Activated naive CD8-positive, alpha-beta T cell (primary cell): ENCODE measurements at regions not wholly inside any gene's neighbourhood (a gene's known extent, or its start where the extent isn't known, plus 50 kb on each side); places are given as distances from the start of the nearest gene placed in this dataset.
"Not testable (repeated sequence)": the region's sequence is repeated elsewhere in the genome, so short reads cannot be mapped to it uniquely, and the experiment has no call there.

Experiments used
- H3K27ac Mint-ChIP-seq: one replicate; pipeline ENCODE4 v1.8.0; 2021; ENCODE audit warnings: mixed read lengths
- H3K27me3 Mint-ChIP-seq: one replicate; pipeline ENCODE4 v1.8.0; 2021; ENCODE audit warnings: mixed read lengths
- H3K36me3 Mint-ChIP-seq: one replicate; pipeline ENCODE4 v1.8.0; 2021; ENCODE audit warnings: mixed read lengths
- H3K4me1 Mint-ChIP-seq: one replicate; pipeline ENCODE4 v1.8.0; 2021; ENCODE audit warnings: low read depth, mixed read lengths
- H3K4me3 Mint-ChIP-seq: one replicate; pipeline ENCODE4 v1.8.0; 2021; ENCODE audit warnings: mild to moderate bottlenecking, mixed read lengths
- H3K9me3 Mint-ChIP-seq: one replicate; pipeline ENCODE4 v1.8.0; 2021; ENCODE audit warnings: low read depth, mixed read lengths

DNA sequence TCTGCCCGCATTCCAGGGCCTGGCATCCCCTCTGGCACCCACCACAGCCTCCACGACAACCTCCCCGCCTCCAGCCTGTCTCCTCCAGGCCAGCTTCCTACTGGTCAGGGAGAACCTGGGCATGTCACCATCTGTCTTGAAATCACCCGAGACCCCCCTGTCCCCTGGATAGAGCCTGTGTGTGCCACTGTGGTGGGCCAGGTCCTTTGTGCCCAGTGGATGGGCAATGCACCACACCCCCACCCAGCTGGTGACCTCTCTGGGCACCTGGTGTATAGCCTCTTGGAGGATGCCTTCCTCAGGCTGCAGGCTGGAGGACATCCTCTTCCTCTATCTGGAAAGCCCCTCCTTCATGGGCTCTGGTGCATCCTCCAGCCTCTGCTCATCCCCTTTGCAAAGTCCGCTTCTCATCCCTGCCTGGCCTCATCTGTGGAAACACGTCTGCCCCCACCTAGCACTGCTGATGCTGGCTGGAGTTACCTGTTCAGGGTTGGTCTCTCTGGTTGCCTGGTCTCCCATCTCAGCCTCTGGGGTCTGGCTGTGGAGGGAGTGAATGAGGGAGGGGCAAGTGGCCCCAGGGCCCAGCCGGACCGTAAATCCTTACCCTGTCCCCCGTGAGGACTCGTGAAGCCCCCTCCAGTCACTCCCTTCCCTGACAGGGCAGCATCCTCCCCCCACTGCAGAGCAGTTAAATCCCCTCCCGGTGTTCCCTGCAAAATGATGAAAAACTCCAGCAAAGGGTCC, 589.6 kb downstream of the TBC1D22A start:
- no peak overlapping the region for H3K27ac Mint-ChIP-seq
- peaks cover 1% of the 10 kb centered on the region for H3K27me3 Mint-ChIP-seq
- H3K4me1 Mint-ChIP-seq = no peaks in the 10 kb centered on the region
- no peaks in the 10 kb centered on the region for H3K36me3 Mint-ChIP-seq
- no peaks in the 10 kb centered on the region for H3K9me3 Mint-ChIP-seq
- H3K4me3 Mint-ChIP-seq = no peak overlapping the region

DNA sequence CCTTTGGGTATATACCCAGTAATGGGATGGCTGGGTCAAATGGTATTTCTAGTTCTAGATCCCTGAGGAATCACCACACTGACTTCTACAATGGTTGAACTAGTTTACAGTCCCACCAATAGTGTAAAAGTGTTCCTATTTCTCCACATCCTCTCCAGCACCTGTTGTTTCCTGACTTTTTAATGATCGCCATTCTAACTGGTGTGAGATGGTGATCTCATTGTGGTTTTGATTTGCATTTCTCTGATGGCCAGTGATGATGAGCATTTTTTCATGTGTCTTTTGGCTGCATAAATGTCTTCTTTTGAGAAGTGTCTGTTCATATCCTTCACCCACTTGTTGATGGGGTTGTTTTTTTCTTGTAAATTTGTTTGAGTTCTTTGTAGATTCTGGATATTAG, 583.8 kb downstream of the TBC1D22A start:
- not testable (repeated sequence) for H3K27me3 Mint-ChIP-seq, H3K4me1 Mint-ChIP-seq, H3K4me3 Mint-ChIP-seq, H3K27ac Mint-ChIP-seq, H3K36me3 Mint-ChIP-seq, H3K9me3 Mint-ChIP-seq

DNA sequence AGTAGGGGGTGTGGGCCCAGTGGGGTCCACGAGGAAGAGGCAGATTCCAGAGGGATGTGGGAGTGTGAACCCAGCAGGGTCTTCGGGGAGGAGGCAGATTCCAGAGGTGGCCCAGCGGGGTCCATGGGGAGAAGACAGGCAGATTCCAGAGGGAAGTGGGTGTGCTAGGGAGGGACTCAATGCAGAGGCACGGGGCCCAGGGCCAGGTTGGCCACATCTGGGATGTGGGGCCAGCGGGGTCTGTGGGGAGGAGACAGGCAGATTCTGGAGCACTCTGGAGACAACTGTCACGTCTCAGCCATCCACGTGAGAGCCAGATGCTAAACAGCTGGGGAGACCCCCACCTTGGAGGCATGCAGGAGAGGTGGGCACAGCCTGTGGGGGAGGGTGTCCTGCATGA, 582.6 kb downstream of the TBC1D22A start:
- no peaks in the 10 kb centered on the region for H3K4me1 Mint-ChIP-seq
- H3K36me3 Mint-ChIP-seq = no peaks in the 10 kb centered on the region

DNA sequence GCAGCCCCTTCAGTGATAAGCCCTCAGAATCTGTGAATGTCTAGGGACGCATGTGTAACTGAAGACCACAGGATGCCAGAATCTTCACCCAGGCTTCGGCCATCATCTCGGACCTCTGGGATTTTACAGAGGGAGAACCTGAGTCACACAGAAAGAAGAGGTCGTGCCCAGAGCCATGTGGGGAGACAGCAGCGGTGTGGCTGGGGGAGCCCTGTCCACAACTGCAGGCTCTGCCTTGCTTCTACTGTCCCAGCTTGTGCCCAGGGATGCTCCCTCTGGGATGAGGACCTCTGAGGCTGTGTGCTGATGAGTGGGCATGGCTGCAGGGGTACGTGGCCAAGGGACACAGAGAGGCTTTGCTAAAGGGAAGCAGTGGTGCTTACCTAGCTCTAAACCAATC, 582.0 kb downstream of the TBC1D22A start:
- Mint-ChIP-seq H3K36me3 (no peaks in the 10 kb centered on the region), H3K4me3 (no peak overlapping the region), H3K4me1 (no peaks in the 10 kb centered on the region), H3K27me3 (peaks cover 4% of the 10 kb centered on the region), H3K9me3 (no peaks in the 10 kb centered on the region), H3K27ac (no peak overlapping the region)

More for the DNA sequence above, 582.6 kb downstream of the TBC1D22A start:
- Mint-ChIP-seq H3K27ac (no peak overlapping the region), H3K9me3 (no peaks in the 10 kb centered on the region), H3K27me3 (peaks cover 4% of the 10 kb centered on the region), H3K4me3 (no peak overlapping the region)

DNA sequence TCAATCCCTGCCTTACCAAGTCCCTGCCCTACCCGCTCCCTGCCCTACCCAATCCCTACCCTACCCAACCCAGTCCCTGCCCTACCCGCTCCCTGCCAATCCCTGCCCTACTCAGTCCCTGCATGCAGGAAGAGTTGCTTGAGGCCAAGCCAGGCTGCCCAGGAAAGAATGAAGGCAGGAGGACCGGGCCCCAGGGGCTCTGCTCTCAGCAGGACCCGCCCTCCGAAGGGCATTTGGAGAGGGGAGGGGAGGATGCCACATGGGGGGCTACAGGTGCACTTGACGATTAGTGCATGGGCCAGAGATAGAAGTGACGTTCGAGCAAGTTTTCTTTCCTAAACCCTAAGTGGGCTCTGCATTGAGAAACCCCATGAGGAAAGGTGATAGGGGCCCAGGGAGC, 581.2 kb downstream of the TBC1D22A start:
- Mint-ChIP-seq H3K4me3 (no peak overlapping the region), H3K4me1 (no peaks in the 10 kb centered on the region), H3K27ac (no peak overlapping the region), H3K36me3 (no peaks in the 10 kb centered on the region), H3K27me3 (peaks cover 4% of the 10 kb centered on the region), H3K9me3 (no peaks in the 10 kb centered on the region)

DNA sequence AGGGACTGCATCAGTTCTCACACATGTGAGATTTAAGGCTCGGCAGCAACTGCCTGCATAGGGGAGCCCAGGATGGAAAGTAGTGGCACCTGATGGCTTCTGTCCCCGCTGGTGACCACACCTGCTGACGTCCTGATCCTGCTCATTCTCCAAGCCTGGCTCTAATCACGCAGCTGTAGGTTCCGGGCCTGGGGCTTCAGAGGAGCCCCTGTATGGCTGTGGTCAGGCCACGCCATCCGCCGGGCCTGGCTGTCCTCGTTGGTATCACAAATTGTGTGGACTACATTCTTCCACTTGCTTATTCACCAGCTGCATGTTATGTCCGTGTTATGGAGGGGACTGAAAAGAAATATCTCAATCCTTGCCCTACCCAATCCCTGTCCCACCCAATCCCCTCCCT, 580.0 kb downstream of the TBC1D22A start:
- H3K4me3 Mint-ChIP-seq = no peak overlapping the region
- no peak overlapping the region for H3K27ac Mint-ChIP-seq
- peaks cover 6% of the 10 kb centered on the region for H3K27me3 Mint-ChIP-seq
- H3K36me3 Mint-ChIP-seq = no peaks in the 10 kb centered on the region
- no peaks in the 10 kb centered on the region for H3K4me1 Mint-ChIP-seq
- H3K9me3 Mint-ChIP-seq = no peaks in the 10 kb centered on the region

DNA sequence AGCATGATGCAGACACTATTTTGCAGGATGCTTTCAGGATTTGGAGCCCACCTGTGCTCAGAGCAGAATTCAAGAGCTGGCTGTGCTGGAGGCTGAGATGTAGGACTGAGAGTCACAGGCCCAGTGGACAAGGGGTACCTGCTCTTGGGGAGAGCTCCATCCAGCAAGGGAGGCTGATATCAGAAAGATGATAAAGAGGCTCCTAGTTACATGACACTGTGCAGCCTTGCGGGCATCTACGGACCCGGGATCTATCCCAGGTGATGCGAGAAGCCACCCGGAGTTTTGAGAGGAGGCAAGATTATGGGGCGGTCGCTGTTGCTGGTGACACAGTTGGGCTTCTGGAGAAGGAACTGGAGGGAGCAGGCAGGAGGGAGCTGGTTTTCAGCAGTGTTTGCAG, 579.0 kb downstream of the TBC1D22A start:
- Mint-ChIP-seq H3K9me3 (no peaks in the 10 kb centered on the region), H3K27me3 (peaks cover 6% of the 10 kb centered on the region), H3K27ac (no peak overlapping the region), H3K4me3 (no peak overlapping the region), H3K36me3 (no peaks in the 10 kb centered on the region), H3K4me1 (no peaks in the 10 kb centered on the region)

DNA sequence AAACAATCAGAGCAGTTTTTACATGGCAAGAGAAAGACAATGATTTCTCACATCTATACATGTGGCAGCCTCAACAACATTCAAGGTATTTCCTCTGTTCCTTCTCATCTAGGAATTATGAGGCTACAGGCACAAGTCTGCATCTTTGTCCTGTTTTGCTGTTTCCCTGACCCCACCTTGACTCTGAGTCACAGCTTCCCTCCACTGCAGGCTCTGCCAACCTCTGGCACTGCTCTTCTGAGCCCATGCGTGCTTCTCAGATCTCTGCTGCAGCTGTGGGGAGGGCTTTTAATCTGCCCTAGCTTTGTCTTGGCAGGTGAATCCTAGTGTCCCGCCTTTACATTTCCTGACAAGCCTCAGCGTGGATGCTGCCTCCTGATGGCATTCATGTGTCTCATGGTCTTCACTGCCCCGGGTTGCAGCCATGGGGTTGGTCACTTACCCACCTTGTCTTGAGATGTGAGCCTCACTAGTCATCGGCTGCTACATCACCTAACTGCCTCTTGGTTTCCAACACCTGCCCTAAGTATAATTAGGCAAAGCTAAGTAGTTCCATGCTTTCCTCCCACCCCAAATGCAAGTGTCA, 578.5 kb downstream of the TBC1D22A start:
- Mint-ChIP-seq H3K27me3 (peaks cover 6% of the 10 kb centered on the region), H3K4me1 (no peaks in the 10 kb centered on the region), H3K36me3 (no peaks in the 10 kb centered on the region)

DNA sequence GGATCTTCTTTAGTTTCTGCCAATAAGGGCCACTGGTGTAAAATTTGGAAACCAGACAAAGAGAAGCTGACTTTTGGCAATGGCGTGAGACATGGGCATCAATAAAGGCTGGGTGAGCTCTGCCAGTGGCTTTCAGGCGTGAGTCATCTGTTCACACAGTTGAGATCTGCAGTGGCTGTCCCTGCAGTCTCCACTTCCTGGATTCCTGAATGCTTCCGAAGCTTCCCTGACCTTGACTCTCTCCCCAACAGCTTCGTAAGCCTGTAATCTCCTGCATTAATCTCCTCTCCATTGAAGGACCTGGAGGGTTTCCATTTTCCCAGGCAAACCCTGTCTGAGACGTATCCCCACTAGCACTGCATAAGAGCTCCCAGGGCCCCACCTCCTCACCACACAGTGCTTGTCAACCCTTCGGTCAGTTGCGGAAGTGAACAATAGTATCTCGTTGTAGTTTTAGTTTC, 574.7 kb downstream of the TBC1D22A start:
- Mint-ChIP-seq H3K27me3 (peaks cover 4% of the 10 kb centered on the region), H3K9me3 (peaks cover 5% of the 10 kb centered on the region), H3K36me3 (no peaks in the 10 kb centered on the region), H3K27ac (no peak overlapping the region), H3K4me3 (no peak overlapping the region), H3K4me1 (no peaks in the 10 kb centered on the region)

More for the DNA sequence above, 578.5 kb downstream of the TBC1D22A start:
- Mint-ChIP-seq H3K4me3 (no peak overlapping the region), H3K9me3 (peaks cover 3% of the 10 kb centered on the region), H3K27ac (no peak overlapping the region)

DNA sequence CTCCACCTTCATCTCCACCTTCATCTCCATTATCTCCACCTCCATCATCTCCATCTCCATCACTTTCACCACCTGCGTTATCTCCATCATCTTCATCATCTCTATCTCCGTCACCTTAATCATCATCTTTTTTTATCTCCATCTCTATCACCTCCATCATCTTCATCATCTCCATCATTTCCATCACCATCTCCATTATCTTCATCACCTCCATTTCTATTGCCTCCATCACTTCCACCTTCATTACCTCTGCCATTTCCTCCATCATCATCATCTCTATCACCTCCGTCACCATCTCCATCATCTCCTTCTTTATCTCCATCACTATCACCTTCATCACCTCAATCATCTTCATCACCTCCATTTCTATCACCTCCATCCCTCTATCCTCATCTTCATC, 573.5 kb downstream of the TBC1D22A start:
- Mint-ChIP-seq H3K4me1 (no peaks in the 10 kb centered on the region), H3K9me3 (peaks cover 5% of the 10 kb centered on the region), H3K27ac (no peak overlapping the region), H3K27me3 (peaks cover 5% of the 10 kb centered on the region), H3K36me3 (no peaks in the 10 kb centered on the region), H3K4me3 (no peak overlapping the region)

DNA sequence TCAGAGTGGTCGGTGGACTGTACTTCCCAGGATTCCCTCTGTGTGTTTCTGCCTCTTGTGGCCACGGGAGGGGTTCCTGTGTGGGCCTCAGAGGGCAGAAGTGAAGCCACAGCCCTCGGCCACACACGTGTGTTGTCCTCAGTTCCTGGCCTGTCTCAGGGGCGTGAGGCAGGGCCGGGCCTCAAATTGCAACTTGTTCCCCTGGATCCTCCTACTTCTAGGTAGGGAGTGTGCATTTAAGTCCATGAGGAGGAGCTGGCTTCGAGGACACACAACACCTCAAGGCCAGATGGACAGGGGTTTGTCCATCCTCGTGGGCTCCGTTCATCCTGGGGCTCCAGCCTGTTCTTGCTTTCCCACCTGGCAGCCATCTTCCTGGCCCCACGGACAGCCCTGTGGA, 573.0 kb downstream of the TBC1D22A start:
- H3K27ac Mint-ChIP-seq = no peak overlapping the region
- no peaks in the 10 kb centered on the region for H3K36me3 Mint-ChIP-seq
- H3K9me3 Mint-ChIP-seq = peaks cover 5% of the 10 kb centered on the region
- peaks cover 8% of the 10 kb centered on the region for H3K27me3 Mint-ChIP-seq
- no peaks in the 10 kb centered on the region for H3K4me1 Mint-ChIP-seq
- H3K4me3 Mint-ChIP-seq = no peak overlapping the region

DNA sequence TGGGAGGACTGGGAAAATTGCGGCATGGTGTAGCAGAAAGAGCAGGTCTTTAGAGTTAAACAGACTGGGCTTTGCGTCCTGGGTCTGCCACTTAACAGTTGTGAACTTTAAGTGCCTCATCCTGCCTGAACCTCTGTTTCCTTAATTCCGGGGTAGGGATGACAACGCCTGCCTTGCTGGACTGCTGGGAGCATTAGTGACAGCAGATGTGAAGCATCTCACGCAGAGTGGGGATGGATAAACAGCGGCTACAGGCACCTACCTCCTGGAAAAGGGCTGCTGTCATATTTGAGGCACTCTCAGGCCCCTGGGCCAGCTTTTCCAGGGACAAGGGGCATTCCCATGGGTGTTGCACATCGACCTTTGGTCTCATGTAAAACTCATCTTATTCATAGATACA, 572.2 kb downstream of the TBC1D22A start:
- Mint-ChIP-seq H3K4me3 (no peak overlapping the region), H3K27me3 (peaks cover 8% of the 10 kb centered on the region), H3K36me3 (no peaks in the 10 kb centered on the region), H3K27ac (no peak overlapping the region), H3K9me3 (peaks cover 5% of the 10 kb centered on the region), H3K4me1 (no peaks in the 10 kb centered on the region)

DNA sequence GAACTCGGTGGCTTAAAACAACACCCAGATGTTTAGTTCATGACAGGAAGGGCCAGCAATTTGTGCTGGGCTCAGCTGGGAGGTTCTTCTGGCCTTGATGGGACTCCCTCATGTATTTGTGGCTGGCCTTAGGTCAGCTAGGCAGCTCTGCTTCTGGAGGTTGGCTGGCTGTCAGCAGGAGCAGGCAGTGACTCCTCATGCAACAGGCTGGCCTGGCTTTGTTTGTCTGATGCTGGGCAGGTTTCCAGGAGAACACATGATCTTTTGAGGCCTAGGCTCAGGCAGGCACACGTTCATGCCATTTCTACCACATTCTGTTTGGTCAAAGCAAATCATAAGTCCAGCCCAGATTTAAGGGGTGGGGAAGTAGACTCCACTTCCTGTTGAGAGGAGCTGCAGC, 571.2 kb downstream of the TBC1D22A start:
- H3K27ac Mint-ChIP-seq = no peak overlapping the region
- H3K4me1 Mint-ChIP-seq = no peaks in the 10 kb centered on the region
- no peak overlapping the region for H3K4me3 Mint-ChIP-seq

DNA sequence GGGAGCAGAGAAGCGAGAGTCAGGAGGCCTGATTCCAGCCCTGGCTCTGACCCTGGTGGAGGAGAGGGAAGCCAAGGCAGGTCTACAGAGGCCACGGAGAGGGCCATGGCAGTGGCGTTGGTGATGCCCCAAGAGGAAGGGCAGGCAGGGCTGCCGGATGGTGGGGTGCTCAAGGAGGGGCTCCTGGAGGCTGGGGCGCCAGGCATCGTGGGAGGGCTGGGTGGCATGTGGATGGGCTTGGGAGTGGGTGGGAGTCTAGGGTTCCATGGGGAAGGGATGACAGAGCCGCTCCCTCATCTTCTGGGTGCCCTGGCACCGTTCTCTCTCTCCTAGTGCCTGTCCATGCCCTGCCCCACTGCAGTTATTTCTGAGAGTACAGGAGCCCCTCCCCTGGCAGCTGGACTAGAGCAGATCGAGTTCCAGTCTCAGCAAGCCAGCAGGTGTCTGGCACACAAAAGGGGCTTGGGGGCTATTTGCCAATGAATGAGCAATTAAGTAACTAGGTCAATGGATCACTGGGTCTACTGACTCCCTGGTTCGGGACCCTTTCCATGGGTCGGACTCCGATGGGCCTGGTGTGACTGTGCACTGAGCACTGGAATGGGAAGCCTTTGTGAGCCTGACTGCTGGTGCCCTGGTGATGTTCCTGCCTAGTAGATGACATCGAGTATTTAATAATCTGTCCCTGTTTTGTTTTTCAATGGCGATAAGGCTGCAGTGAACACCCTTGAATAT, 570.0 kb downstream of the TBC1D22A start:
- Mint-ChIP-seq H3K27me3 (peaks cover 9% of the 10 kb centered on the region), H3K4me1 (no peaks in the 10 kb centered on the region), H3K27ac (no peak overlapping the region), H3K4me3 (no peak overlapping the region), H3K9me3 (peaks cover 5% of the 10 kb centered on the region), H3K36me3 (no peaks in the 10 kb centered on the region)

More for the DNA sequence above, 571.2 kb downstream of the TBC1D22A start:
- Mint-ChIP-seq H3K9me3 (peaks cover 5% of the 10 kb centered on the region), H3K27me3 (peaks cover 11% of the 10 kb centered on the region), H3K36me3 (no peaks in the 10 kb centered on the region)

DNA sequence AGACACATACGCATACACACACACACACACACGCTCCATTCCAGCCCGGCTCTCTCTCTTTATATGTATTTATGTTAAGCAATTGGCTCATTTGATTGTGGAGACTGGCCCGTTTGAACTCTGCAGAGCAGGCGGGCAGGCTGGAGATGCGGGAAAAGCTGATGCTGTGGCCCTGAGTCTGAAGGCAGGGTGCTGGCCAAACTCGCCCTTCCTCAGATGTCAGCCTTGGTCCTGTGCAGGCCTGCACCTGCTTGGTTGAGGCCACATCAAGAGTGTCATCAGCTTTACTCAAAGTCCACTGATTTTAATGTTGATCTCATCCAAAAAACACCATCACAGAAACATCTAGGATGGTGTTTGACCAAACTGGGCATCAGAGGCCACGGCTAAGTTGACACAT, 569.3 kb downstream of the TBC1D22A start:
- Mint-ChIP-seq H3K27ac (no peak overlapping the region), H3K27me3 (peaks cover 9% of the 10 kb centered on the region), H3K4me3 (no peak overlapping the region), H3K36me3 (no peaks in the 10 kb centered on the region), H3K4me1 (no peaks in the 10 kb centered on the region), H3K9me3 (peaks cover 5% of the 10 kb centered on the region)
